IMR-90 (cell line): ENCODE measurements at regions not wholly inside any gene's neighbourhood (a gene's known extent, or its start where the extent isn't known, plus 50 kb on each side); places are given as distances from the start of the nearest gene placed in this dataset.

ENCODE experiments used
- CEBPB ChIP-seq: IDR thresholded peaks from 2 replicates; pipeline ENCODE4 v1.6.1; 2012; ENCODE audit warnings: low read depth, low read length, improper control_type of control experiment
- CTCF ChIP-seq: conservative IDR thresholded peaks from 2 replicates; pipeline ENCODE4 v1.5.1; 2012; ENCODE audit warnings: mild to moderate bottlenecking, low read depth, low read length, improper control_type of control experiment
- POLR2A ChIP-seq: IDR thresholded peaks from 2 replicates; pipeline ENCODE4 v1.6.1; 2012; ENCODE audit warnings: mild to moderate bottlenecking, low read depth, low read length
- RFX5 ChIP-seq: IDR thresholded peaks from 2 replicates; pipeline ENCODE4 v1.8.0; 2012; ENCODE audit warnings: low read depth, mild to moderate bottlenecking, low read length, moderate library complexity
- USF2 ChIP-seq: fragments of 150-350 bp; IDR thresholded peaks from 2 replicates; pipeline ENCODE4 v1.6.1; 2017; ENCODE audit warnings: mild to moderate bottlenecking, antibody characterized with exemption, low read length, low read depth

- no peak for TF ChIP-seq CEBPB
- no peak for TF ChIP-seq POLR2A
- TF ChIP-seq CTCF: no peak
- TF ChIP-seq USF2: no peak
- no peak for TF ChIP-seq RFX5
Measured at GRCh38 chr11:70771099-70771885, 373.0 kb downstream of the CTTN start.
